Fibroblast of skin of left biceps (primary cell): ENCODE measurements at regions not wholly inside any gene's neighbourhood (a gene's known extent, or its start where the extent isn't known, plus 50 kb on each side); places are given as distances from the start of the nearest gene placed in this dataset.

Source experiments
- DNase-seq, 2 experiments: peaks; one replicate each; pipeline ENCODE4 v3.0.0-alpha.2; 2013; ENCODE audit warnings: low read depth in 2 of 2

GRCh38 chr20:4095639-4096038 is 53.0 kb upstream of the SMOX start:
- DNase-seq: no peak

GRCh38 chr20:4091490-4092479 is 56.8 kb upstream of the SMOX start:
- DNase-seq: no peak

- DNase-seq: peak; percentile 70 to 73
Measured at GRCh38 chr20:4090756-4091489, 57.7 kb upstream of the SMOX start.

- DNase-seq: no peak
Measured at GRCh38 chr20:4089756-4090487, 58.7 kb upstream of the SMOX start.

- no peak for DNase-seq
Measured at GRCh38 chr20:4088766-4089165, 59.9 kb upstream of the SMOX start.

GRCh38 chr20:4087923-4088322 is 60.7 kb upstream of the SMOX start:
- no peak for DNase-seq

- no peak for DNase-seq
Measured at GRCh38 chr20:4086771-4087687, 61.6 kb upstream of the SMOX start.

- DNase-seq: no peak
Measured at GRCh38 chr20:4084721-4085120, 63.9 kb upstream of the SMOX start.

GRCh38 chr20:4084096-4084495 is 64.5 kb upstream of the SMOX start:
- DNase-seq: no peak

GRCh38 chr20:4083098-4083865 is 65.3 kb upstream of the SMOX start:
- no peak for DNase-seq

GRCh38 chr20:4082406-4083097 is 66.1 kb upstream of the SMOX start:
- peak in 1 of 2 experiments; percentile 53 for DNase-seq

- no peak for DNase-seq
Measured at GRCh38 chr20:4081421-4081820, 66.1 kb upstream of the RNF24 start.

- peak; percentile 79 to 85 for DNase-seq
Measured at GRCh38 chr20:4076671-4077070, 61.3 kb upstream of the RNF24 start.

GRCh38 chr20:4076033-4076432 is 60.7 kb upstream of the RNF24 start:
- DNase-seq: no peak

GRCh38 chr20:4074877-4075455 is 59.6 kb upstream of the RNF24 start:
- DNase-seq: no peak

- DNase-seq: no peak
Measured at GRCh38 chr20:4073852-4074741, 58.7 kb upstream of the RNF24 start.

GRCh38 chr20:4071178-4071693 is 55.9 kb upstream of the RNF24 start:
- DNase-seq: no peak
